HFFc6 (cell line): ENCODE measurements at regions not wholly inside any gene's neighbourhood (a gene's known extent, or its start where the extent isn't known, plus 50 kb on each side); places are given as distances from the start of the nearest gene placed in this dataset.

Source experiments
- DNase-seq: peaks from one replicate; pipeline ENCODE4 v3.0.0-alpha.2; 2018
- H3K27ac Mint-ChIP-seq: 2 replicates; pipeline ENCODE4 v1.8.0; 2020; ENCODE audit warnings: mild to moderate bottlenecking, mixed read lengths
- H3K27me3 Mint-ChIP-seq: 2 replicates; pipeline ENCODE4 v1.8.0; 2021; ENCODE audit warnings: mild to moderate bottlenecking, moderate library complexity, mixed read lengths; ENCODE audit not compliant: insufficient read depth
- H3K36me3 Mint-ChIP-seq: 2 replicates; pipeline ENCODE4 v1.8.0; 2021; ENCODE audit warnings: low read depth, mixed read lengths
- H3K4me1 Mint-ChIP-seq: 2 replicates; pipeline ENCODE4 v1.8.0; 2020; ENCODE audit warnings: low read depth, mixed read lengths
- H3K4me3 Mint-ChIP-seq: 2 replicates; pipeline ENCODE4 v1.8.0; 2020; ENCODE audit warnings: mild to moderate bottlenecking, moderate library complexity, mixed read lengths
- H3K9me3 Mint-ChIP-seq: 2 replicates; pipeline ENCODE4 v1.8.0; 2020; ENCODE audit warnings: mild to moderate bottlenecking, mixed read lengths
- CTCF ChIP-seq: fragments of 200-600 bp; sonication (generic); IDR thresholded peaks from 2 replicates; pipeline ENCODE4 v1.5.0; 2021; ENCODE audit warnings: antibody characterized with exemption, mild to moderate bottlenecking

GRCh38 chr18:44054514-44054913 lies 626.2 kb upstream of the SETBP1 start:
- Mint-ChIP-seq H3K9me3 (peaks cover 17% of the 10 kb centered on the region), H3K36me3 (no peaks in the 10 kb centered on the region), H3K4me1 (no peaks in the 10 kb centered on the region), H3K4me3 (no peak overlapping the region), H3K27me3 (no peaks in the 10 kb centered on the region), H3K27ac (no peak overlapping the region)
- DNase-seq = no peak
- no peak for TF ChIP-seq CTCF

GRCh38 chr18:44060197-44060596 lies 620.5 kb upstream of the SETBP1 start:
- TF ChIP-seq CTCF = no peak
- Mint-ChIP-seq H3K4me1 (no peaks in the 10 kb centered on the region), H3K27me3 (no peaks in the 10 kb centered on the region), H3K27ac (no peak overlapping the region), H3K4me3 (no peak overlapping the region), H3K9me3 (peaks cover 24% of the 10 kb centered on the region), H3K36me3 (no peaks in the 10 kb centered on the region)
- no peak for DNase-seq

- Mint-ChIP-seq H3K36me3 (no peaks in the 10 kb centered on the region), H3K4me3 (no peak overlapping the region), H3K27me3 (no peaks in the 10 kb centered on the region), H3K9me3 (peaks cover 24% of the 10 kb centered on the region), H3K27ac (no peak overlapping the region), H3K4me1 (no peaks in the 10 kb centered on the region)
- no peak for TF ChIP-seq CTCF
- DNase-seq = no peak
These were observed 619.2 kb upstream of the SETBP1 start for GRCh38 chr18:44061438-44061837.

- DNase-seq = no peak
- Mint-ChIP-seq H3K4me1 (no peaks in the 10 kb centered on the region), H3K9me3 (peaks cover 25% of the 10 kb centered on the region), H3K4me3 (no peak overlapping the region), H3K27me3 (no peaks in the 10 kb centered on the region), H3K36me3 (no peaks in the 10 kb centered on the region), H3K27ac (no peak overlapping the region)
- no peak for TF ChIP-seq CTCF
These were observed 618.3 kb upstream of the SETBP1 start for GRCh38 chr18:44062345-44062744.

- no peak for TF ChIP-seq CTCF
- Mint-ChIP-seq H3K27ac (no peak overlapping the region), H3K9me3 (peaks cover 26% of the 10 kb centered on the region), H3K4me3 (no peak overlapping the region), H3K36me3 (no peaks in the 10 kb centered on the region), H3K4me1 (no peaks in the 10 kb centered on the region), H3K27me3 (no peaks in the 10 kb centered on the region)
- no peak for DNase-seq
These were observed 615.5 kb upstream of the SETBP1 start for GRCh38 chr18:44065206-44065605.

GRCh38 chr18:44066541-44066940 lies 614.1 kb upstream of the SETBP1 start:
- TF ChIP-seq CTCF = no peak
- H3K4me1 Mint-ChIP-seq = no peaks in the 10 kb centered on the region
- H3K9me3 Mint-ChIP-seq = peaks cover 26% of the 10 kb centered on the region
- no peak for DNase-seq
- no peak overlapping the region for H3K27ac Mint-ChIP-seq
- no peak overlapping the region for H3K4me3 Mint-ChIP-seq
- no peaks in the 10 kb centered on the region for H3K27me3 Mint-ChIP-seq
- no peaks in the 10 kb centered on the region for H3K36me3 Mint-ChIP-seq
